ENCODE measurements at regions not wholly inside any gene's neighbourhood (a gene's known extent, or its start where the extent isn't known, plus 50 kb on each side); places are given as distances from the start of the nearest gene placed in this dataset.

GRCh38 chr1:199460933-199461332, 566.6 kb upstream of the NR5A2 start:
- H3K9ac ChIP-seq (ENCODE audit: low read length in 3 of 3) = no peak overlapping the region
- no peaks in the 10 kb centered on the region for H3K27me3 ChIP-seq (ENCODE audit: control insufficient read depth, insufficient read depth, low read length)
- FAIRE-seq (no peak), DNase-seq (no peak)
- H3K9me3 ChIP-seq (ENCODE audit: control insufficient read depth in 2 of 3, insufficient read depth in 1 of 3, low read length in 3 of 3) = no peaks in the 10 kb centered on the region
- no peak overlapping the region for H3K4me3 ChIP-seq (ENCODE audit: low read length in 3 of 3)
- TF ChIP-seq, protein P1, sequence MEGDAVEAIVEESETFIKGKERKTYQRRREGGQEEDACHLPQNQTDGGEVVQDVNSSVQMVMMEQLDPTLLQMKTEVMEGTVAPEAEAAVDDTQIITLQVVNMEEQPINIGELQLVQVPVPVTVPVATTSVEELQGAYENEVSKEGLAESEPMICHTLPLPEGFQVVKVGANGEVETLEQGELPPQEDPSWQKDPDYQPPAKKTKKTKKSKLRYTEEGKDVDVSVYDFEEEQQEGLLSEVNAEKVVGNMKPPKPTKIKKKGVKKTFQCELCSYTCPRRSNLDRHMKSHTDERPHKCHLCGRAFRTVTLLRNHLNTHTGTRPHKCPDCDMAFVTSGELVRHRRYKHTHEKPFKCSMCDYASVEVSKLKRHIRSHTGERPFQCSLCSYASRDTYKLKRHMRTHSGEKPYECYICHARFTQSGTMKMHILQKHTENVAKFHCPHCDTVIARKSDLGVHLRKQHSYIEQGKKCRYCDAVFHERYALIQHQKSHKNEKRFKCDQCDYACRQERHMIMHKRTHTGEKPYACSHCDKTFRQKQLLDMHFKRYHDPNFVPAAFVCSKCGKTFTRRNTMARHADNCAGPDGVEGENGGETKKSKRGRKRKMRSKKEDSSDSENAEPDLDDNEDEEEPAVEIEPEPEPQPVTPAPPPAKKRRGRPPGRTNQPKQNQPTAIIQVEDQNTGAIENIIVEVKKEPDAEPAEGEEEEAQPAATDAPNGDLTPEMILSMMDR (IDR thresholded peaks at IDR 0.05; ENCODE audit: borderline replicate concordance, extremely low read depth, insufficient read depth) = no peak
- no peaks in the 10 kb centered on the region for H3K4me1 ChIP-seq (ENCODE audit: control insufficient read depth in 2 of 3, insufficient read depth in 2 of 3, low read depth in 1 of 3, low read length in 3 of 3)
- intact Hi-C loops (cut with DNase I) = no loop called here
- no peaks in the 10 kb centered on the region for H3K36me3 ChIP-seq (ENCODE audit: control insufficient read depth in 2 of 3, insufficient read depth in 3 of 3, low read length in 3 of 3)
- no peak overlapping the region for H3K27ac ChIP-seq (ENCODE audit: low read depth in 2 of 2, low read length in 2 of 2)

GRCh38 chr1:199463521-199464127, 563.9 kb upstream of the NR5A2 start:
- no peaks in the 10 kb centered on the region for H3K36me3 ChIP-seq (ENCODE audit: control insufficient read depth in 2 of 3, insufficient read depth in 3 of 3, low read length in 3 of 3)
- H3K9me3 ChIP-seq (ENCODE audit: control insufficient read depth in 2 of 3, insufficient read depth in 1 of 3, low read length in 3 of 3) = no peaks in the 10 kb centered on the region
- TF ChIP-seq, protein P1 (IDR thresholded peaks at IDR 0.05; ENCODE audit: borderline replicate concordance, extremely low read depth, insufficient read depth) = peak; percentile 13
- no peak for FAIRE-seq
- intact Hi-C loops (cut with DNase I) = no loop called here
- DNase-seq = peak in 3 of 5 donors; percentile 9 to 44 (median 16)
- no peaks in the 10 kb centered on the region for H3K4me1 ChIP-seq (ENCODE audit: control insufficient read depth in 2 of 3, insufficient read depth in 2 of 3, low read depth in 1 of 3, low read length in 3 of 3)
- no peak overlapping the region for H3K4me3 ChIP-seq (ENCODE audit: low read length in 3 of 3)
- no peak overlapping the region for H3K9ac ChIP-seq (ENCODE audit: low read length in 3 of 3)
- no peaks in the 10 kb centered on the region for H3K27me3 ChIP-seq (ENCODE audit: control insufficient read depth, insufficient read depth, low read length)
- no peak overlapping the region for H3K27ac ChIP-seq (ENCODE audit: low read depth in 2 of 2, low read length in 2 of 2)

DNA sequence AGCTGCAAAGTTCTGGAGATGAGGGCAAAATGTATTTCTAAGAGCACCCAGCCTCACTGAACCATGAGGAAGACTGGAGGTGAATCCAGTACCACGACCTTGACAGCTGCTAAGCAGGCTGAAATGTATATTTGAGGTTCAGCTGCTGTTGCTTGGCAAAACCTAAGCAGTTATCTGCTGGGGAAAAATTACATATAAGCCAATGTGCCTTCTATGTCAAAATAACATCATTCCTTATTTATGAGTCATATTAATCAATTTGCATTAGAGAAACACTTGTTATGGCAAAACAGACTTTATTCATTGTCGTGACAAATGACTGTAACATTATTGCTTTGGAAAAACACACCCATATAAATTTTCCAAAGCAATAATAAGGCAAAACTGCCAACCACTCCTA, 560.5 kb upstream of the NR5A2 start:
- FAIRE-seq = no peak

More for the DNA sequence above, 560.5 kb upstream of the NR5A2 start:
- H3K9me3 ChIP-seq (ENCODE audit: control insufficient read depth in 2 of 3, insufficient read depth in 1 of 3, low read length in 3 of 3) = no peaks in the 10 kb centered on the region
- H3K4me1 ChIP-seq (ENCODE audit: control insufficient read depth in 2 of 3, insufficient read depth in 2 of 3, low read depth in 1 of 3, low read length in 3 of 3) = no peaks in the 10 kb centered on the region
- no peaks in the 10 kb centered on the region for H3K27me3 ChIP-seq (ENCODE audit: control insufficient read depth, insufficient read depth, low read length)
- TF ChIP-seq, protein P1 (IDR thresholded peaks at IDR 0.05; ENCODE audit: borderline replicate concordance, extremely low read depth, insufficient read depth) = no peak
- DNase-seq = no peak
- no peak overlapping the region for H3K4me3 ChIP-seq (ENCODE audit: low read length in 3 of 3)
- no peak overlapping the region for H3K27ac ChIP-seq (ENCODE audit: low read depth in 2 of 2, low read length in 2 of 2)
- intact Hi-C loops (cut with DNase I) = no loop called here
- H3K36me3 ChIP-seq (ENCODE audit: control insufficient read depth in 2 of 3, insufficient read depth in 3 of 3, low read length in 3 of 3) = no peaks in the 10 kb centered on the region
- H3K9ac ChIP-seq (ENCODE audit: low read length in 3 of 3) = no peak overlapping the region

Measured in kidney (tissue), 13 donors.